CD4-positive, alpha-beta T cell treated with Interferon alpha-2 for 1 hour (primary cell): ENCODE measurements at regions not wholly inside any gene's neighbourhood (a gene's known extent, or its start where the extent isn't known, plus 50 kb on each side); places are given as distances from the start of the nearest gene placed in this dataset.

Experiments used
- DNase-seq, 2 donors: peaks; one replicate each; pipeline ENCODE4 v3.0.0-alpha.2; 2020 to 2022

DNA sequence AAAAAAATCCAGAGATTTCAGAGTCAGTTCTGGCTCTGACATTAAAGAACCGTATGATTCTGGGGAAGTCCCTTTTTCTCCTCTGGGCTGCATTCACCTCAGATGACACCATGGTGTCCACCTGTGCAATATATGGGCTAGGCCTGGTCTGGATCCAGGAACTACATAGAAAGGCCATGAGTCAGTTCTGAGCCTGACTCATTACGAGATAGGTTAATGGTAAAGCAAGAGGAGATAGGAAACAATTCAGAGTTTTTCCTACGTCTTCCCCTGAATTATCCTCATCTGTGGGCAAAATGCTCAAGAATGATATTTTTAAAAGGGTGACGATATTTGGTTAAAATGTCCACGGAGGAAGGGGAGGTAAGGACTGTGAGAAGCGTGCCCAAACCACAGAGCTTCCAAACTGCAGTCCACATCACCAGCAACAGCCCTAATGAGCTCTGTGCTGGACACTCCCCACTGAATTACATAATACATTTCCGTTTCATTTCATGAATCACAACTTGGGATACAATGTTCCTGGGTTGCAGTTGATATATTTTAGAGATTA lies 180.1 kb upstream of the OSR1 start:
- DNase-seq, result no peak

GRCh38 chr2:19536136-19536535 lies 177.7 kb upstream of the OSR1 start:
- DNase-seq, result no peak

DNA sequence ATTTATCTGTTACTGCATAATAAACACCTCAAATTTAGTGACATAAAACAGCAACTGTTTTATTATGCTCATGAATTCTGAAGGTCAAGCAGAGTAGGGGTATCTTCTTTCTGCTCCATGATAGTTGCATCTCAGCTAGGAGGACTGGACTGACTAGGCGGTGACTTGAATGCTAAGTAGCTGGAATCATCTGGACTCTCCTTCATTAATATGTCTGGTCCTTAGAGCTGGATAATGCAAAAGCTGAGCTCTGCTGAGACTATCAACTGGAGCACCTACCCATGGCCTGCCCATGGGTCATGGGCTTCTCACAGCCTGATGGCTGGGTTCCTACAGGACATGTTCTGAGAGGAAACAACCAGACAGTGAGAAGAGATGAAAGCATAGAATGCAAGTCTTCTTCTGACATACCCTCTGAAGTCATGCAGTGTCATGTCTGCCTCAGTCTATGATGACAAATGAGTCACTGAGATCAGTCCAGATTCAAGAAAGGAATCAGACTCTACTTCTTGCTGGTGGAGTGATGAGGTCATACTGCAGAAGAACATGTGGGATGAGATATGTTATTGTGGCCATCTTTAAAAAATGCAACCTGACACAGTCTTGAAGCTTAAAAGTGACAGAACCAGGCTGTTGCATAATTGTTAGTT lies 174.2 kb upstream of the OSR1 start:
- DNase-seq, result no peak

DNA sequence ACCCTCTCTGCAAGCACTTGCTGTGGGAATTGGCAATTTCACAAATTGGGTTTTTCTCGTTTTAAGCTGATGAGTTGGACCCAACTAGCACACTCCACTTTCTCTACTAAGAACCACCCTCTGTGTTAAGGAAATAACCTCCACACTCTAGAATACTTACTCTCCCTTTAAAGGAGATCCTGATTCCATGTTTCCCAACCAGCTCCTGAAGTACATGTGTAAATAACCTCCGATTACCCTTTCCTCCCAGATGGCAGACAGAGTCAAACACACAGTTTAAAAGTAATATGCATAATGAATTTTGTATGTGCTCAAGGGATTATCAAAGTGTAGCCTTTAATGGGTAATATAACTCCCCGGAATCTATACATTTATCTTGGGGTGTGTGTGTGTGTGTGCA lies 171.3 kb upstream of the OSR1 start:
- DNase-seq, result no peak

DNA sequence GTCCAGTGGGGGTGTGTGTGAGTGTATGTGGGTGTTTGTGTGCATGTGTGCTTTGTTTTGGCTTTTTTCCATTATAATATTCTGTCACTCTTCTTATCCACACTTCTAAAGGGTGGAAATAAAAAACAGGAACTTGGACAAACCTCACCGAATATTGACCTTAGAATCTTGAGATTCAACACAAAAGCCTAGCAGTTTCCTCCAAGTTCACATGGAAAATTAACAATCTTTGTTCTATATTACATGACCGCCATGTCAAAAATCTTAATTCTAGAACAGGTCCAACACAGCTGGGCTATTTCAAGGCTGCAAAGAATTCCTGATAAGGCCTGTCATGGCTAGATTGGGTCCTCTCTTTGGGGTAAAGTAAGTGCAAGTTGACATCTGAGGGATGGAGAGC lies 169.3 kb upstream of the OSR1 start:
- no peak for DNase-seq

DNA sequence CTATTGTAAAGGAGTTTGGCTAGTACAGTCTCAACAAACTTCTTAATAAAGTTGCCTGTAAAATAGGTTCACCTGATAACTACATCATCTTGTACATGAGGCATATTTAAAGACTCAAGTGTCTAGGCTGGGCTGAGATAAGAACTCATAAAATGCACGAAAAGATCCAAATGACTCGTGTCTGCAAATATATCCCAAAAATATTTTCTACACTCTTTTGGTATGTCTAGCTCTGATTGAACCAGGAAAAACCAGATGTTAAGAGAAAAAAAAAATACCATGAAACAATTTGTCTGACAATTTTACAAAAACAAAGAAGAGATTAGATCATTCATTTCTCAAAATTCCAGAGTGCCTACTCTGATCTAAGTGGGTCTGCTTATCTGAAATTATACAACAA lies 166.9 kb upstream of the OSR1 start:
- DNase-seq, result no peak

DNA sequence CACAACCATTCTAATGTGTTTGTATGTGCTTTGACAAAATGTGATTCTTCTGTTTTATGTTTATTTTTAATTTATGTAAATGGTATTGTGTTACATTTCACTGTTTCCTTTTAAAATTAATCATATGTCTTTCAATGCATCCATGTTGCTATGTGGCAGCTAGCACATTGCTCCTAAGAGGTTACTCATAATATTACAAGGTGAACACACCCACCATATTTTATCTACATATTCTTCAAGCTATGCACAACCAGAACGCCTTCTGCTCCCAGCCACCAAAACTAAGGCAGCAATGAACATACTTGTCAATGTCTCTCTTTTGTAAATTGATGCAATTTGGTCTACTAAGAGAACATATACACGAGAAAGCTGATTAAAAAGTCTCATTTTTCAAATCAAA lies 160.6 kb upstream of the OSR1 start:
- no peak for DNase-seq

GRCh38 chr2:19507137-19507536 lies 148.7 kb upstream of the OSR1 start:
- DNase-seq, result no peak

DNA sequence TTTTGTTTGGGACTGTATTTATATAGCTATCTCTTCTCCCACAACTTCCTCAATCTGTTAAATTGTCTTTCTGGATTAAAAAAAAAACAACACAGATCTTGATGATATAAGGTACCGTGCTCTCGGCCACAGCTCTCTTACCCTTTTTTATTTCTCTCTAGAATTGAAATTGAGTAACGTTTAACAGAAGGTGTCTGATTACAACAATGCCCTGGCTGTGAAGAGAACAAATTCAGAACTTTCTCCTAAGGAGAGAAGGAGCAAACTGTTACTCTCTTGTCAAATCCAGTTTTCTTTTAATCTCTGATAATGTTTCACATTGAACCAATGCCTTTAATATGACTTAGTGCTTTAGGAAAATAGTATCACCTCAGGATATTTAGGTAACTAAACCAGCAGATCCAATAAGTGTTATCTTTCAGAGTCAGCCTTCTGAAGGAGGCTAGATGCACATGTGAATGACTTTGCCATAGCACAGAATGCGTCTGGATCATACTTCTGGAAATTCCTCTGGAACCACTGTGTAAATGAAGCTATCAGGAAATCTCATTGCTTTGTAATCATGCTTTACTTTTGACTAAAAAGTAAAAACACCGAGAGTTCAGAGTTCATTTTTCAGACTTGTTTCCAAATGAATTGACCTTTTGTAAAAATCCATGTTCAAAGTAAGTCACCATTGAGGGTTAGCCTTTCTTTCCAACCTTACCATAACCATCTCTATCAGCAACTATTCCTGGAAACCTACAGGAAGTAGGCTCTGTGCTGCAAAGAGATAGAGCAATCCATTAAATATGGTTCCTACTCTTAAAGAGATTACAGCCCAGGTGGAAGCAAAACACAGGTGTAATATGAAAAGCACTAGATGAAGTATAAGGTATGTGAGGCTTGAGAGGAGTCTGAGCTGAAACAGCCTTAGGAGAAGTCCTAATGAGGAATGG lies 147.0 kb upstream of the OSR1 start:
- no peak for DNase-seq

DNA sequence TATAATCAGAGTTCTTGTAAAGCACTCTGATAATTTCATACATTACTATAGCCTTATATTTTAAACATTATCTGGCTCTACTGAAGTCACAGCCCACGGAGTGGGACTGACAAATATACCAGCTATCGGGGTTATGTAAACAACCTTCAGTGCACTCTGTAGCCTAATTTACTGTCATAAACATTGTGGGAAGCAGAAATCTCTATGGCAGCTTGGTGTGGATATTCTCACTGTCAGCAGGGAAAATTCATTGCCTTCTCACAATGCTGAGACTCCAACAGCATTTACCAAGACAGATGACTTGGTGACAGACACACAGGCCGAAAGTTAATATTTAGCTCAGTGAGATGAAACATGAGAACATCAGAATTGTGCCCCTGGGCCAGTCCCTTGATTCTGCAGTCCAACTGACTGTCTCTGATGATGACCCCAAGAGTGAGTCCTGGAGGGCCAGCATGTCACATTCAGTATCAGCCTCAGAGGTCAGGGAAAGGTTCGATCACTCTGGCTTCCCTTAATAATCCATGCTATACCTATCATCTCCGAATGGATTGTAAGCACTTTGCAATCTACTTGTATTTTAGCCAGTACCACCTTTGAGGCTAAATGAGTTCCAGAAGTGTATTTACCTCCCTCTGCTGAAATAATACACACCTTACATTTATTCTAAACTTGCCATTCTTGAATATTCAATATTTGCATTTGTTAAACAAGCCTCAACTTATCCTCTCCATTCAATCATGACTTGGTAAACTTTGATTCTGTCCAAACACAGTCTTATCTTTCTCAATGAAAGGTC lies 146.2 kb upstream of the OSR1 start:
- no peak for DNase-seq

GRCh38 chr2:19503915-19504314 lies 145.5 kb upstream of the OSR1 start:
- DNase-seq, result no peak

DNA sequence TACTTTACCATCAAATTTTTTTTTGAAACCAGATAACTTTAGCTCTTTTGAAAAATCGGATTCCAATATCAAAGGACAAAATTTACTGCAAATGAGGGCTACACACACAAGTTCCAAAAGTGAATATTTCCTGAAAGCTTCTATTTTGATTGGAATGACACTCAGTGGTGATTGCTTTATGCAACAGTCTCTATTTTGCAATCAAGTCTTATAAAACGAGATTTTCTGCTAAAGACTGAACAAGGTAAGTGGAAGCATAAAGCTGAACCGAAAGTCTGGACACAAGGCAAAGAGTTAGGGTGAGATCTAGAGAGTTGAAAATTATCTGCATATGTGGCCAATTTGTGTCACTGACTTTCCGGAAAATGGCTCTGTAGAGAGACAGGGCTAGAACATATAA lies 145.0 kb upstream of the OSR1 start:
- no peak for DNase-seq

DNA sequence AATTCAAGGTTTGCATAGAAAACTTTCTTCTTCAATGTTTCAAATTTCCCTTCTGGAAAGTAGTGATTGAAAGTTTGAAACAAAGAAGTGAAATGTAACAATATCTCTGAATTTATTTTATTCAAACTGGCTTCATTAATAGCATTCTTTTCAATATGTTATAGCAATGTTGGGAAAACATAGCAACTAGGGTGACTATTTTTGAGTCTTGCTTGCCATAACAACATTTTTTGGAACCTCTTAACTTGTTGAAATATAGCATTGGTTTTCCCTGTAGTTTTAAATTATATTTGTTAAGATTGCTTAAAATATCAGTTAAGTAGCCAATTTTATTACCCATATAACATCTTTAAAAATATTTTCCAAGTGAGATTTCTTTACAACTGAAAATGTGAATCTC lies 141.7 kb upstream of the OSR1 start:
- DNase-seq, result no peak

DNA sequence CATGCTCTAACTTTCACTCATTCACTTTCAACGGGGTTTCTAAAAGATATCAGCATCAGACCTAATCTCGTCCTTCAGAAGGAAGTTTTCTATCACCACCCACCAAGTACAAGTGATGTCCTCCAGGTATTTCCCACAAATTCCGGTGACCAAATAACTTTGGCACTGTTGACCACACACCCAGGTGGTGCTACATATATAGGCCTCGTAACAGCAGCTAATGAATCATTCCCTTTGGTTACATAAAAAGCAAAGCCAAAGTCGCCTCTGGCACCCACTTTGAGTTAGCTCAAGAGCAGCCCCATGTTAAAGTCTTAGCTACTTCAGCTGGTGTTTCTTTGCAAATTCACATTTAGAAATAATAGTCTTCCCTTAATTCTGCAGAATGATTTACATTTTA lies 138.2 kb upstream of the OSR1 start:
- DNase-seq, result no peak

DNA sequence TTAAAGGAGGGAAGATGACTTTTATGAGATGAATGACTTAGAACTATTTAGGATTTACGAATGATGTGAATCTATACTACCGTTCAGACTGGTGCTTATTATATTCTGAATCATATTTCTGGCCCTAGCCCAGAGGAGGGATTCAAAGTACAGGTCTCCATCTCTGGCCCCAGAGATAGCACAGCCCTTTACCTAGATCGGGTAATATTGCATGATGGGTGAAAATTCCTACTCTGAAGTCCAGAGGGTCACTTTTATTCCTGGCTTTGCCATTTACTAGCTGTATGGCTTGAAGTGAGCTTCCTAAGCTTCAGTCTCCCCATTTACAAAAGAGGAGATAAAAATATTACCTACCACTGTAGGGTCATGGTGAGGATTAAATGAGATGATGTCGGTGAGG lies 135.8 kb upstream of the OSR1 start:
- DNase-seq, result no peak

GRCh38 chr2:19491796-19492195 lies 133.4 kb upstream of the OSR1 start:
- DNase-seq, result no peak

DNA sequence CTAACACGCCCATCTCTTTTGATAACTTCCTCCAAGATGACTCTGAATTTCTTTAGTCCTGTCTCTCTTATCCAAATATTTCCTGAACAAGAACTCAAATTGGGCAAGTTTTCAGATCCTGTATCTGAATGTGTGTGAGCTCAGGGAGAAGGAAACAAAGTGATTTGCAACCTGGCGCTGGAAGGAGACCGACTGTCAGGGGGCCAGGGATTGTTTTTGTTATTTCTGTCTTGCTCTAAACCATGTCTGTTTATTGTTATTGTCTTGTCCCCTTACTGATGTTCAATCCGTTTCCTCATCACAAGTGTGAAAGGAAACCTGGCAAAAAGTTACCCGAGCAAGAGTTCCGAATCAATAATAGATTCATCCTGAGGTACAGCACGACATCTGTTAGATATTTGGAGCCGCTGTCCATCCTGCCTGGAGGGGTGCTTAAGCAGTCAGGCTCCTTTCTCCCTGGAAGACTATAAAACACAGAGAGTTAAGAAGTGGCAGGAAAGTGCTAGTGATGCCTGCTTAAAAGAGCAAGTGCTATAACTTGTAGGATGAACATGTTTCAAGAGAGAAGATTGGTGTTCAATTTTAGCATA lies 132.5 kb upstream of the OSR1 start:
- DNase-seq, result no peak

DNA sequence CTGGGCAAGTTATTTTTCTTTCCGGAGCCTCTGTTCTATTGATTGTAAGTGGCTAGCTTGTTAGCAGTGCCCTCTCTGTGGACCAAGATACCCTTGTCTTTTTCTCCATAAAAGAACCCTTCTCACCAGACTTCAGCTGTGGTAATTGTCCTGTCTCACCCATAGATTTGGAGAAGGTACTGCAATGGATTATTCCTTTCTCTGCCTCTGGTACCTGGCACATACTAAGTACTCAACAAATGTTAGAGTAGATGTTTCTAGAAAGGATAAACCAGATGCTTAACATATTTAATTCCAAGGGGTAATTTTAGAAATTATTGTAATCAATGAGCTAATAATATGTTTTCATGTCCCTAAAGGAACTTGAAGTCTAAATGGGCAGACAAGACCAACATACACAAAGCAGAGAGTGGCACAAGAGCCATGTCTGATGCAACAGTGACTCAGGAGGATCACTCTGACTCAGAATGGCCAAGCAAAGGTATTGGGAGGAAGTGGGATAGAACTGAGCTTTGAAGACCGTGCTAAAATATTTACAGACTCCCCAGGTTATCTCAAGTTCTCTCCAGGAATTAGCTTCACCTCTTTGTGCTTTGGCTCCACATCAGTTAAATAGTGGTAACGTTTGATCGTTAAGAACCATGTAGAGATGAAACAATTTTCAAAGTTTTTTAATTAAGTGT lies 129.7 kb upstream of the OSR1 start:
- no peak for DNase-seq

GRCh38 chr2:19484736-19485135 lies 126.3 kb upstream of the OSR1 start:
- no peak for DNase-seq

DNA sequence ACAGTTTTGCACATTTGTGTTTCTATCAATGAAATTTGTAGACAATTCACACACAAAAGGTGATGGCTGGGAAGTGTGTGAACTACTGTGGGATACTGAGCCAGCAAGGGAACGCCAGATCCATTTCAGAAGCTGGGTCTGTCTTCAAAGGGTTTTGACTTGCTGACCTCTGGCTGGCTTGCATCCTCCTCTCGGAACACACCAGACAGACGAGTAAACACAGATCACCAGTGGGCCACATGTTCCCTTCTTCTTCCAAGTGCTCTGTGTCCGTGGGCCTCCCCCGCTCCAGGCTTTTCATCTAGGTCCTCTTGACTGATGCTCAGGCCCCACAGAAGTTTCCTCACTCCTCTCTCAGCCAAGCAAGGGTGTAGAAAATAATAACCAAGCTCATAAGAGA lies 122.2 kb upstream of the OSR1 start:
- no peak for DNase-seq

DNA sequence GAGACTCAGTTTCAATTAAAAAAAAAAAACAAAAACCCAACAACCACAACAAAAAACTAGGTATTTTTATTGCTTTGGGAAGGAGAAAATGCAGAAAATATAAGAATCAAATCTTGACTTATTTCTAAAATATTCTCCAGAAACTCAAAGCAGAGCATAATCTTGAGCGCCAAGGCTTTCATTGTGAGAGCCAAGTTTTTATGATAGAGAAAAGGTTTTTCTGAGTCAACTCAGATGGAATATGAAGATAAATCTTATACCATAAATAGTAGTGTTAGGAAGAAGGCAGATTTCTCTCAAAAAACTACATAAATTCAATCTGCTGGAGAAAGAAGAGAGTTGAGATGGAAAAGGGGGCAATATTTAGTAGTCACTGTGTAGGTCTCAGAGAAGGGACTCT lies 121.2 kb upstream of the OSR1 start:
- no peak for DNase-seq

DNA sequence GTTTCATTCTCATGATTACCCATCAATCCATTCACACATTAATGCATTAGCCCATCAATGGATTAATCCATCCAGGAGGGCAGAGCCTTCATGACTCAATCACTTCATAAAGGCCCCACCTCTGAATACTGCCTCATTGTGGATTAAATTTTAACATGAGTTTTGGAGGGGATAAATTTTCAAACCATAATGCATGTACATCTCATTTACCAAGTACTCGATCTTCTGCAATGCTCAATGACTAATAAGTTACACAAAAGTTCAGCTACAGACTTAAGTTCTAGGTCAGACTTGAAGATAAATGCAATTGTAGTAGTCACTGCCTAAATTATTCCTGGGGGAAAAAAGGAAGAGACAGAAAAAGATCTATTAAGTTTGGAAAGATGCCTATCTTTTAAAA lies 120.0 kb upstream of the OSR1 start:
- DNase-seq, result no peak
